Naive thymus-derived CD4-positive, alpha-beta T cell (primary cell): ENCODE measurements at regions not wholly inside any gene's neighbourhood (a gene's known extent, or its start where the extent isn't known, plus 50 kb on each side); places are given as distances from the start of the nearest gene placed in this dataset.

Experiments used
- ATAC-seq: fragments of 150-1000 bp; cut with Tn5 transposase; 2 replicates; pipeline ENCODE4 v1.10.0; 2021; ENCODE audit warnings: mild to moderate bottlenecking, moderate library complexity
- CTCF ChIA-PET: fragments of 350-600 bp; sonication (Branson Sonifier 250); formaldehyde crosslinking; loops from one replicate; lab custom pipeline; 2021; ENCODE audit warnings: antibody characterized with exemption; lab: Charles Lee
- POLR2A ChIA-PET: fragments of 350-600 bp; sonication (Branson Sonifier 250); formaldehyde crosslinking; loops from one replicate; lab custom pipeline; 2021; ENCODE audit warnings: antibody characterized with exemption, inconsistent platforms; lab: Charles Lee
- DNase-seq, 9 donors: peaks; one replicate each; pipeline versions ENCODE4 v3.0.0 to v3.0.0-alpha.2; 2020 to 2022; ENCODE audit warnings: mixed read lengths in 1 of 9
- H3K27ac ChIP-seq: one replicate; pipeline ENCODE4 v1.7.0; 2013; ENCODE audit warnings: mild to moderate bottlenecking, low read depth, low read length, moderate library complexity
- H3K27me3 ChIP-seq, 2 donors: one replicate each; pipeline ENCODE4 v1.7.0; 2013; ENCODE audit warnings: low read length in 2 of 2, mild to moderate bottlenecking in 2 of 2, moderate library complexity in 2 of 2; ENCODE audit not compliant: control insufficient read depth in 2 of 2, insufficient read depth in 2 of 2
- H3K36me3 ChIP-seq, 3 experiments: 1 replicate in 2 of 3; 2 replicates in 1 of 3; pipeline ENCODE4 v1.7.0; 2013; ENCODE audit warnings: low read length in 3 of 3, mild to moderate bottlenecking in 3 of 3, moderate library complexity in 1 of 3; ENCODE audit not compliant: insufficient read depth in 3 of 3, control insufficient read depth in 2 of 3
- H3K4me1 ChIP-seq, 2 donors: one replicate each; pipeline ENCODE4 v1.7.0; 2013; ENCODE audit warnings: low read length in 2 of 2, mild to moderate bottlenecking in 2 of 2, moderate library complexity in 1 of 2; ENCODE audit not compliant: control insufficient read depth in 2 of 2, insufficient read depth in 2 of 2
- H3K4me3 ChIP-seq: 2 replicates; pipeline ENCODE4 v1.7.0; 2013; ENCODE audit warnings: mild to moderate bottlenecking, low read length
- H3K9me3 ChIP-seq, 3 experiments: 1 replicate in 2 of 3; 2 replicates in 1 of 3; pipeline ENCODE4 v1.7.0; 2013; ENCODE audit warnings: low read length in 3 of 3; ENCODE audit not compliant: control insufficient read depth in 2 of 3
- H3K27ac Mint-ChIP-seq, 9 donors: one replicate each; pipeline ENCODE4 v1.8.0; 2020 to 2022; ENCODE audit warnings: mixed read lengths in 9 of 9, mild to moderate bottlenecking in 8 of 9, moderate library complexity in 5 of 9, inconsistent platforms in 2 of 9
- H3K27me3 Mint-ChIP-seq, 5 donors: one replicate each; pipeline ENCODE4 v1.8.0; 2021 to 2022; ENCODE audit warnings: mixed read lengths in 5 of 5, mild to moderate bottlenecking in 1 of 5
- H3K36me3 Mint-ChIP-seq, 5 donors: one replicate each; pipeline ENCODE4 v1.8.0; 2020 to 2022; ENCODE audit warnings: mixed read lengths in 5 of 5, mild to moderate bottlenecking in 3 of 5, inconsistent platforms in 1 of 5
- H3K4me1 Mint-ChIP-seq, 7 donors: one replicate each; pipeline ENCODE4 v1.8.0; 2020 to 2022; ENCODE audit warnings: mixed read lengths in 7 of 7, mild to moderate bottlenecking in 3 of 7, inconsistent platforms in 1 of 7
- H3K4me3 Mint-ChIP-seq, 10 donors: one replicate each; pipeline ENCODE4 v1.8.0; 2020 to 2022; ENCODE audit warnings: mild to moderate bottlenecking in 10 of 10, mixed read lengths in 10 of 10, moderate library complexity in 6 of 10, inconsistent platforms in 2 of 10
- H3K9me3 Mint-ChIP-seq, 11 donors: one replicate each; pipeline ENCODE4 v1.8.0; 2020 to 2022; ENCODE audit warnings: mixed read lengths in 11 of 11, mild to moderate bottlenecking in 4 of 11, inconsistent platforms in 1 of 11, moderate library complexity in 1 of 11
- intact Hi-C, 2 donors: fragments of 100-400 bp; cut with micrococcal nuclease; formaldehyde crosslinking; loops; one replicate each; pipeline ENCODE4 v1.15.1; 2023

GRCh38 chr13:66139250-66139649, 1090.9 kb downstream of the PCDH9 start:
- Histone ChIP-seq H3K36me3 (no peaks in the 10 kb centered on the region), H3K27ac (no peak overlapping the region), H3K4me3 (no peak overlapping the region), H3K27me3 (no peaks in the 10 kb centered on the region), H3K4me1 (no peaks in the 10 kb centered on the region), H3K9me3 (no peaks in the 10 kb centered on the region)
- Mint-ChIP-seq H3K4me3 (no peak overlapping the region), H3K36me3 (no peaks in the 10 kb centered on the region), H3K27me3 (no peaks in the 10 kb centered on the region), H3K9me3 (peaks cover 0 to 11% (median 4%) of the 10 kb centered on the region in 11 donors), H3K27ac (no peak overlapping the region), H3K4me1 (no peaks in the 10 kb centered on the region)
- POLR2A ChIA-PET: no interaction called here
- no peak for DNase-seq
- CTCF ChIA-PET: no interaction called here
- intact Hi-C loops: no loop called here
- ATAC-seq: no peak

GRCh38 chr13:66138172-66138811, 1091.8 kb downstream of the PCDH9 start:
- Mint-ChIP-seq H3K4me3 (no peak overlapping the region), H3K9me3 (peaks cover 0 to 8% (median 4%) of the 10 kb centered on the region in 11 donors), H3K4me1 (no peaks in the 10 kb centered on the region), H3K36me3 (no peaks in the 10 kb centered on the region), H3K27me3 (no peaks in the 10 kb centered on the region), H3K27ac (no peak overlapping the region)
- ATAC-seq: no peak
- no peak for DNase-seq
- Histone ChIP-seq H3K4me3 (no peak overlapping the region), H3K27ac (no peak overlapping the region), H3K4me1 (no peaks in the 10 kb centered on the region), H3K27me3 (no peaks in the 10 kb centered on the region), H3K9me3 (no peaks in the 10 kb centered on the region), H3K36me3 (no peaks in the 10 kb centered on the region)
- ChIA-PET POLR2A (no interaction called here), CTCF (no interaction called here)
- intact Hi-C loops: no loop called here

GRCh38 chr13:66137384-66137783, 1092.8 kb downstream of the PCDH9 start:
- Mint-ChIP-seq H3K4me1 (no peaks in the 10 kb centered on the region), H3K4me3 (no peak overlapping the region), H3K9me3 (peaks cover 0 to 6% (median 0%) of the 10 kb centered on the region in 11 donors), H3K27ac (no peak overlapping the region), H3K27me3 (no peaks in the 10 kb centered on the region), H3K36me3 (no peaks in the 10 kb centered on the region)
- intact Hi-C loops: no loop called here
- Histone ChIP-seq H3K4me1 (no peaks in the 10 kb centered on the region), H3K4me3 (no peak overlapping the region), H3K9me3 (no peaks in the 10 kb centered on the region), H3K36me3 (no peaks in the 10 kb centered on the region), H3K27me3 (no peaks in the 10 kb centered on the region), H3K27ac (no peak overlapping the region)
- no peak for ATAC-seq
- DNase-seq: no peak
- ChIA-PET CTCF (no interaction called here), POLR2A (no interaction called here)

- POLR2A ChIA-PET: no interaction called here
- H3K4me1 ChIP-seq: no peaks in the 10 kb centered on the region
- Mint-ChIP-seq H3K4me3 (no peak overlapping the region), H3K9me3 (peaks cover 0 to 9% (median 0%) of the 10 kb centered on the region in 11 donors), H3K4me1 (peaks cover 0 to 4% (median 0%) of the 10 kb centered on the region in 7 donors), H3K27ac (no peak overlapping the region), H3K27me3 (no peaks in the 10 kb centered on the region), H3K36me3 (no peaks in the 10 kb centered on the region)
- intact Hi-C loops: no loop called here
- no peaks in the 10 kb centered on the region for H3K9me3 ChIP-seq
- CTCF ChIA-PET: no interaction called here
- DNase-seq (no peak), ATAC-seq (no peak)
- H3K27ac ChIP-seq: no peak overlapping the region
- no peaks in the 10 kb centered on the region for H3K36me3 ChIP-seq
- no peak overlapping the region for H3K4me3 ChIP-seq
- H3K27me3 ChIP-seq: no peaks in the 10 kb centered on the region
Observed at GRCh38 chr13:66128692-66129269, 1101.4 kb downstream of the PCDH9 start.

- Mint-ChIP-seq H3K27ac (no peak overlapping the region), H3K36me3 (no peaks in the 10 kb centered on the region), H3K4me3 (no peak overlapping the region), H3K9me3 (peaks cover 0 to 9% (median 0%) of the 10 kb centered on the region in 11 donors), H3K27me3 (no peaks in the 10 kb centered on the region), H3K4me1 (peaks cover 0 to 4% (median 0%) of the 10 kb centered on the region in 7 donors)
- POLR2A ChIA-PET: no interaction called here
- Histone ChIP-seq H3K27ac (no peak overlapping the region), H3K27me3 (no peaks in the 10 kb centered on the region), H3K4me1 (no peaks in the 10 kb centered on the region), H3K9me3 (no peaks in the 10 kb centered on the region), H3K36me3 (no peaks in the 10 kb centered on the region), H3K4me3 (no peak overlapping the region)
- intact Hi-C loops: no loop called here
- no peak for DNase-seq
- no peak for ATAC-seq
- CTCF ChIA-PET: no interaction called here
Observed at GRCh38 chr13:66128201-66128600, 1101.9 kb downstream of the PCDH9 start.

DNA sequence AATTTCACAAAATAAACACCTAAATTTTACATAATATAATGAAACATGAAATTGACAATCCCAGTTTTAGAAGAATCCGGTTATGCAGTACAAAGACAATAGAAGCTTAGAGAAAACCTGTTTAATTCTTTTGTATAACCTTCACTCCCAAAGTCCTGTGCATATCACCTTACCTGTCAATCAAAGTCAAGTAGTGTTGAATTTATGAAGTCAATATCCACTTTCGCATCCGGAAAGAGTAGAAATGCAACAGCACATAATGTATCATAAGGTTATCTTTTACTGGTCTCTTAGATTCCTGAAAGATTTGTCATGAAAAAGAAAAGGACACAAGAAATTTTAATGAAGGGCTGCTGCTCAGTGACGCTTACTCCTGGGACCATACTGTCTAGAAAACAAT, 1112.6 kb downstream of the PCDH9 start:
- Mint-ChIP-seq H3K27me3 (no peaks in the 10 kb centered on the region), H3K4me1 (no peaks in the 10 kb centered on the region), H3K27ac (no peak overlapping the region), H3K36me3 (no peaks in the 10 kb centered on the region), H3K4me3 (no peak overlapping the region), H3K9me3 (peaks cover 0 to 3% (median 0%) of the 10 kb centered on the region in 11 donors)
- Histone ChIP-seq H3K4me3 (no peak overlapping the region), H3K4me1 (no peaks in the 10 kb centered on the region), H3K36me3 (no peaks in the 10 kb centered on the region), H3K27ac (no peak overlapping the region), H3K9me3 (no peaks in the 10 kb centered on the region), H3K27me3 (no peaks in the 10 kb centered on the region)
- intact Hi-C loops: no loop called here
- CTCF ChIA-PET: no interaction called here
- no peak for ATAC-seq
- POLR2A ChIA-PET: no interaction called here
- DNase-seq: no peak

DNA sequence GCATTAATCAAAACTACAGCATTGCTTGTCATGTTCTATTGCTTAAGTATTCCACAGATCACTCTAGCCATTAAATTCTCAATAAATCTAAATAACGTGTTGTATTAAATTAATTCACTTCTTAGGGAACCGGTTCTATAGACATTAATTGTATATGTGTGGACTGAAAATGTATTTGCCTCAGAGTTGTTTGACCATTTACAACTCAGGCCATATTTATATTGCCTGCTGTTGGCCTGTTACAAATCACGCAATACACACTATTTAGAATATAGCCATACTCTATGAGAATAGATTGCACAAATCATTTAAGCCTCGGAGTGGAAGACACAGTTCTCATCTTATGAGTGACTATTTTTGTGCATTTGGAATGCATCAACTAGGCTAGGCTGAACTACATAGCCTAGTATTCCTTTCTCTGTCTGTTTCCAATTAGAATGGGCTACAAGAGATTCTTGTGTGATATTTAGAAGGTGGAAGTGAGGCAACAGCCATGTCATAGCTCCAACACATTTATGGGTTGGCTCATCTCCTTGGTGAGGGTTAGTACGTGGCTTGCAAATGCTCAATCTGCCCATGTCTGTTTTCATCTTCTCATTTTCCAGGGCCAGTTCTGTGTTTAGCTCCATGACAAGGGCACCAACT, 1116.1 kb downstream of the PCDH9 start:
- no peaks in the 10 kb centered on the region for H3K4me1 Mint-ChIP-seq
- intact Hi-C loops: no loop called here
- H3K27me3 Mint-ChIP-seq: no peaks in the 10 kb centered on the region
- ChIA-PET CTCF (no interaction called here), POLR2A (no interaction called here)
- H3K9me3 Mint-ChIP-seq: peaks cover 0 to 7% (median 0%) of the 10 kb centered on the region in 11 donors
- H3K27ac ChIP-seq: no peak overlapping the region
- no peak overlapping the region for H3K4me3 Mint-ChIP-seq
- H3K36me3 Mint-ChIP-seq: no peaks in the 10 kb centered on the region
- H3K27me3 ChIP-seq: no peaks in the 10 kb centered on the region
- H3K4me3 ChIP-seq: no peak overlapping the region
- H3K9me3 ChIP-seq: no peaks in the 10 kb centered on the region
- H3K27ac Mint-ChIP-seq: no peak overlapping the region
- no peaks in the 10 kb centered on the region for H3K36me3 ChIP-seq
- no peak for ATAC-seq
- no peaks in the 10 kb centered on the region for H3K4me1 ChIP-seq
- no peak for DNase-seq
